A549 (cell line): ENCODE measurements at regions not wholly inside any gene's neighbourhood (a gene's known extent, or its start where the extent isn't known, plus 50 kb on each side); places are given as distances from the start of the nearest gene placed in this dataset.

Source experiments
- ATAC-seq, 2 experiments: fragments of 200-7000 bp in 1 of 2; fragments of >200 bp in 1 of 2; cut with Nextera tagmentation in 1 of 2; cut with Tn5 transposase in 1 of 2; 3 replicates each; pipeline versions ENCODE4 v1.8.0 to v1.9.1; 2018 to 2020; ENCODE audit warnings: mild to moderate bottlenecking in 1 of 2, moderate library complexity in 1 of 2
- CTCF ChIA-PET: fragments of 300-600 bp; sonication (Branson Sonifier 250); formaldehyde crosslinking; extraction: SDS; loops from one replicate; lab custom pipeline; 2021; ENCODE audit warnings: antibody characterized with exemption, inconsistent platforms; lab: Yijun Ruan, JAX
- POLR2A ChIA-PET: fragments of 350-600 bp; formaldehyde crosslinking; extraction: SDS; loops from one replicate; lab custom pipeline; 2021; ENCODE audit warnings: antibody characterized with exemption, inconsistent platforms; lab: Yijun Ruan, JAX
- DNase-seq, 2 experiments: peaks; one replicate each; pipeline versions ENCODE4 v3.0.0 to v3.0.0-alpha.2; 2011 to 2016; ENCODE audit warnings: low read depth in 1 of 2, low spot score in 1 of 2
- FAIRE-seq: peaks from 2 replicates; lab custom pipeline; 2011; peaks lifted over from hg19 to GRCh38; lab: Jason Lieb, UNC
- H3K27ac ChIP-seq, 2 experiments: fragments of >200 bp; sonication (Bioruptor Twin); formaldehyde crosslinking; 3 replicates each; pipeline ENCODE4 v1.5.1; 2016 to 2017
- H3K4me1 ChIP-seq: fragments of >200 bp; sonication (Bioruptor Twin); formaldehyde crosslinking; 3 replicates; pipeline ENCODE4 v1.6.1; 2016
- H3K4me2 ChIP-seq: fragments of >200 bp; sonication (Bioruptor Twin); formaldehyde crosslinking; 3 replicates; pipeline ENCODE4 v1.6.1; 2016
- H3K4me3 ChIP-seq: fragments of >200 bp; sonication (Bioruptor Twin); formaldehyde crosslinking; 3 replicates; pipeline ENCODE4 v1.5.1; 2016
- H3K9me3 ChIP-seq: fragments of >200 bp; sonication (Bioruptor Twin); formaldehyde crosslinking; 3 replicates; pipeline ENCODE4 v1.6.1; 2016
- BCL3 ChIP-seq: fragments of >200 bp; sonication (Bioruptor Twin); formaldehyde crosslinking; IDR thresholded peaks from 3 replicates; pipeline ENCODE4 v1.6.1; 2016
- CHD4 ChIP-seq: fragments of 200-600 bp; sonication (generic); IDR thresholded peaks from 2 replicates; pipeline ENCODE4 v1.6.1; 2016; ENCODE audit warnings: antibody characterized with exemption, mild to moderate bottlenecking, borderline replicate concordance
- E2F6 ChIP-seq: IDR thresholded peaks from 2 replicates; pipeline ENCODE4 v1.6.1; 2012; ENCODE audit warnings: low read depth, borderline replicate concordance
- EHF ChIP-seq: fragments of 250-450 bp; sonication (Bioruptor Pico); IDR thresholded peaks from 2 replicates; pipeline ENCODE4 v1.5.0; 2020; ENCODE audit warnings: mild to moderate bottlenecking
- ELK1 ChIP-seq: fragments of 150-350 bp; IDR thresholded peaks from 2 replicates; pipeline ENCODE4 v1.6.1; 2014; ENCODE audit warnings: low read depth, mild to moderate bottlenecking, low read length
- EP300 ChIP-seq, 2 experiments: fragments of >200 bp; sonication (Bioruptor Twin); formaldehyde crosslinking; IDR thresholded peaks; 2 replicates in 1 of 2; 3 replicates in 1 of 2; pipeline ENCODE4 v1.6.1; 2016 to 2017
- FOSB ChIP-seq: fragments of 250-450 bp; sonication (Bioruptor Pico); IDR thresholded peaks from 2 replicates; pipeline ENCODE4 v1.5.0; 2020; ENCODE audit warnings: mild to moderate bottlenecking, moderate library complexity
- FOXS1 ChIP-seq: fragments of 250-450 bp; sonication (Bioruptor Pico); IDR thresholded peaks from 2 replicates; pipeline ENCODE4 v1.5.0; 2020; ENCODE audit warnings: mild to moderate bottlenecking, moderate library complexity
- GATA3 ChIP-seq: IDR thresholded peaks from 2 replicates; pipeline ENCODE4 v1.6.1; 2012; ENCODE audit warnings: borderline replicate concordance
- HEYL ChIP-seq: fragments of 250-450 bp; sonication (Bioruptor Pico); IDR thresholded peaks from 2 replicates; pipeline ENCODE4 v1.8.0; 2021; ENCODE audit warnings: mild to moderate bottlenecking, moderate library complexity
- JUN ChIP-seq, 2 experiments: fragments of >200 bp; sonication (Bioruptor Twin); formaldehyde crosslinking; IDR thresholded peaks; 2 replicates in 1 of 2; 3 replicates in 1 of 2; pipeline ENCODE4 v1.6.1; 2016 to 2017
- MAX ChIP-seq: IDR thresholded peaks from 2 replicates; pipeline ENCODE4 v1.6.1; 2012
- MAZ ChIP-seq: fragments of 150-350 bp; IDR thresholded peaks from 2 replicates; pipeline ENCODE4 v1.6.1; 2014; ENCODE audit warnings: antibody characterized with exemption, low read depth, low read length, borderline replicate concordance
- PHF8 ChIP-seq: fragments of 200-600 bp; sonication (generic); IDR thresholded peaks from 2 replicates; pipeline ENCODE4 v1.6.1; 2016; ENCODE audit warnings: low read depth, mild to moderate bottlenecking, antibody characterized with exemption, moderate library complexity, borderline replicate concordance
- POLR2AphosphoS2 ChIP-seq: conservative IDR thresholded peaks from 2 replicates; pipeline ENCODE4 v1.6.1; 2012; ENCODE audit warnings: low read length, improper control_type of control experiment, inconsistent platforms
- REST ChIP-seq: fragments of 200-600 bp; sonication (generic); IDR thresholded peaks from 2 replicates; pipeline ENCODE4 v1.6.1; 2016; ENCODE audit warnings: antibody characterized with exemption, mild to moderate bottlenecking, moderate library complexity
- RNF2 ChIP-seq: fragments of 200-600 bp; sonication (generic); IDR thresholded peaks from 2 replicates; pipeline ENCODE4 v1.6.1; 2016; ENCODE audit warnings: low read depth, mild to moderate bottlenecking, antibody characterized with exemption, moderate library complexity, borderline replicate concordance
- SREBF2 ChIP-seq: fragments of 450-650 bp; IDR thresholded peaks from 2 replicates; pipeline ENCODE4 v1.6.1; 2014; ENCODE audit warnings: mild to moderate bottlenecking, moderate library complexity
- ZFP36 ChIP-seq: fragments of 450-650 bp; IDR thresholded peaks from 2 replicates; pipeline ENCODE4 v1.6.1; 2014; ENCODE audit warnings: borderline replicate concordance; ENCODE audit not compliant: partially characterized antibody
- ZNF302 ChIP-seq: fragments of 250-450 bp; sonication (Bioruptor Pico); IDR thresholded peaks from 2 replicates; pipeline ENCODE4 v1.9.0; 2021; ENCODE audit warnings: inconsistent platforms, mild to moderate bottlenecking, moderate library complexity
- WGBS: methylation state at CpG from one replicate; pipeline ENCODE4 v1.1.6; 2017; ENCODE audit errors: missing lambda C conversion rate; 5-methylcytosine and 5-hydroxymethylcytosine counted together

GRCh38 chr9:29062446-29062845 is 1489.2 kb upstream of the C9orf72 start (continued):
- no peak for TF ChIP-seq ELK1
- no peak for TF ChIP-seq HEYL (CRISPR knock-in tag)
- TF ChIP-seq FOXS1: no peak

GRCh38 chr9:29063031-29063430 is 1489.8 kb upstream of the C9orf72 start:
- ATAC-seq: no peak
- Histone ChIP-seq H3K27ac (no peak overlapping the region), H3K4me3 (no peak overlapping the region), H3K4me2 (no peak overlapping the region), H3K4me1 (no peaks in the 10 kb centered on the region), H3K9me3 (no peaks in the 10 kb centered on the region)
- no peak for FAIRE-seq
- no peak for DNase-seq
- 37% methylated on average over 1 of the region's 1 CpG for WGBS
- CTCF ChIA-PET: interaction anchor here (0.6 to 0.7 kb wide), 3 partner anchors 289 to 990 kb away, joined by 3 read pairs; no protein-coding TSS in a partner anchor
- POLR2A ChIA-PET: no interaction called here
- TF ChIP-seq PHF8 (no peak), JUN (IDR thresholded peaks at IDR 0.05) (no peak), ZNF302 (CRISPR knock-in tag) (no peak), EHF (CRISPR knock-in tag) (no peak), FOXS1 (no peak), EP300 (IDR thresholded peaks at IDR 0.05) (no peak), ZFP36 (no peak), POLR2AphosphoS2 (no peak), GATA3 (no peak), REST (no peak), MAX (no peak), SREBF2 (no peak), FOSB (CRISPR knock-in tag) (no peak), MAZ (no peak), BCL3 (no peak), CHD4 (no peak), E2F6 (no peak), RNF2 (no peak)
